ENCODE measurements at regions not wholly inside any gene's neighbourhood (a gene's known extent, or its start where the extent isn't known, plus 50 kb on each side); places are given as distances from the start of the nearest gene placed in this dataset.

DNA sequence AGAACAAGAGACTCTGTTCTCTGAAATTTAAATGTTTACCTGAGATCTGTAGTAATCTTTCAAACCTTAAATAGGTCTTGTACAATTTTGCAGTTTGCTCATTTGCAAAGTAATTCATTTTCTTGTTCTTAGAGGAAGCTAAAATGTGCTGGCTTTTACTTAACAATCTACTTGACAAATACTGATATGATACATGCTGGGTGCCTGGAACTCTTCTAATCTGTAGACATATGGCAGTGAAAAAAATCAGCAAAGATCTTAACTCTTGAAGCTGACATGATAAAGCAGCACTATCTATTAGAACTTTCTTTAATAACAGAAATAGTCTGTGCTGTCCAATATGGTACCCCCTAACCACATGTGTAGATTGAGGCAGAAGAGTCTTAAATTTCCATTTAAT lies 1352.8 kb upstream of the SLC39A10 start:
- TF ChIP-seq CTCF (IDR thresholded peaks at IDR 0.05; ENCODE audit: poor library complexity) (no peak), EZH2 (IDR thresholded peaks at IDR 0.05; ENCODE audit: borderline replicate concordance) (no peak)

Measured in hepatocyte (in vitro differentiated cells).